ENCODE measurements at regions not wholly inside any gene's neighbourhood (a gene's known extent, or its start where the extent isn't known, plus 50 kb on each side); places are given as distances from the start of the nearest gene placed in this dataset.
"Not testable (repeated sequence)": the region's sequence is repeated elsewhere in the genome, so short reads cannot be mapped to it uniquely, and the experiment has no call there.

DNA sequence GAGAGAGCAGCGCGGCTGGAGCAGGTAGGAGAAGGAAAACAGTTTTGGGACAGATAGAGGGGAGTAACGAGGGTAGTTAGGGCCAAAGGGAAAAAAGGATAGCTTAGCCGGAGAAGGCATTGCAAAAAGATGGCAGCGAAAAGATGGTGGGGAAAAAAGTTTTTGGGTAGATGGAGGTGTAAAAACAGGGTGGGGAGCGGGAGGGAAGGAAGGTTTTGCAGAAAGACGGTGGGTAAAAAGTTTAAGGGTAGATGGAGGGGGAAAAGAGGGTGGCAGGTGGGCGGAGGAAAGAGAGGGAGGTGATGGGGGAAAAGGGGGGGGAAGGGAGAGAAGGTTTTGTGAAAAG, 174.2 kb downstream of the USP22 start:
- not testable (repeated sequence) for H3K4me1 ChIP-seq; H3K27me3 ChIP-seq; DNase-seq (ENCODE audit: low spot score); H3K36me3 ChIP-seq; H3K4me3 ChIP-seq; H3K27ac ChIP-seq; H3K9me3 ChIP-seq

- not testable (repeated sequence) for H3K4me1 ChIP-seq; DNase-seq (ENCODE audit: low spot score); H3K36me3 ChIP-seq; H3K4me3 ChIP-seq; H3K27me3 ChIP-seq; H3K9me3 ChIP-seq; H3K27ac ChIP-seq
Observed at GRCh38 chr17:20873173-20873572, 169.6 kb downstream of the USP22 start.

- H3K27me3 ChIP-seq; H3K4me1 ChIP-seq; H3K9me3 ChIP-seq; H3K27ac ChIP-seq; DNase-seq (ENCODE audit: low spot score); H3K4me3 ChIP-seq; H3K36me3 ChIP-seq: not testable (repeated sequence)
Observed at GRCh38 chr17:20873688-20874328, 169.0 kb downstream of the USP22 start.

- not testable (repeated sequence) for H3K4me3 ChIP-seq; H3K4me1 ChIP-seq; H3K9me3 ChIP-seq; H3K36me3 ChIP-seq; H3K27ac ChIP-seq; H3K27me3 ChIP-seq; DNase-seq (ENCODE audit: low spot score)
Observed at GRCh38 chr17:20877384-20877783, 165.4 kb downstream of the USP22 start.

DNA sequence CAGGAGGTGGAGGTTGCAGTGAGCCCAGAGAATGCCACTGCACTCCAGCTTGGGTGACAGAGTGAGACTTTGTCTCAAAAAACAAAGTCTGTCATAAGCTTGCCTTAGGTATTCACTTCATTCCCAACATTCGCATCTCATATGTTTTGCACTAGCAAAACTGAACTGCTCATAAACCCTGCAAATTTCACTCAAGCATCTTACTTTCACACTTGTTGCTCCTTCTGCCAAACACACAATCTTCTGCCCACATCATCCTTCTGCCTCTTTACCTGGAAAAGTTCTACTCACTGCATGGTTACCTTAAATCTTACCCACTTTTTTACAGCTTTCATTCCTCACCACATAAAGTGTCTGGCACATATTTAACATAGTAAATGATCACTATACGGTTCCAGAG, 152.5 kb downstream of the USP22 start:
- Histone ChIP-seq H3K4me3 (no peak overlapping the region), H3K4me1 (no peaks in the 10 kb centered on the region), H3K36me3 (no peaks in the 10 kb centered on the region), H3K27me3 (no peaks in the 10 kb centered on the region), H3K27ac (no peak overlapping the region), H3K9me3 (no peaks in the 10 kb centered on the region)
- DNase-seq (ENCODE audit: low spot score) = no peak
- TF ChIP-seq, protein P1, sequence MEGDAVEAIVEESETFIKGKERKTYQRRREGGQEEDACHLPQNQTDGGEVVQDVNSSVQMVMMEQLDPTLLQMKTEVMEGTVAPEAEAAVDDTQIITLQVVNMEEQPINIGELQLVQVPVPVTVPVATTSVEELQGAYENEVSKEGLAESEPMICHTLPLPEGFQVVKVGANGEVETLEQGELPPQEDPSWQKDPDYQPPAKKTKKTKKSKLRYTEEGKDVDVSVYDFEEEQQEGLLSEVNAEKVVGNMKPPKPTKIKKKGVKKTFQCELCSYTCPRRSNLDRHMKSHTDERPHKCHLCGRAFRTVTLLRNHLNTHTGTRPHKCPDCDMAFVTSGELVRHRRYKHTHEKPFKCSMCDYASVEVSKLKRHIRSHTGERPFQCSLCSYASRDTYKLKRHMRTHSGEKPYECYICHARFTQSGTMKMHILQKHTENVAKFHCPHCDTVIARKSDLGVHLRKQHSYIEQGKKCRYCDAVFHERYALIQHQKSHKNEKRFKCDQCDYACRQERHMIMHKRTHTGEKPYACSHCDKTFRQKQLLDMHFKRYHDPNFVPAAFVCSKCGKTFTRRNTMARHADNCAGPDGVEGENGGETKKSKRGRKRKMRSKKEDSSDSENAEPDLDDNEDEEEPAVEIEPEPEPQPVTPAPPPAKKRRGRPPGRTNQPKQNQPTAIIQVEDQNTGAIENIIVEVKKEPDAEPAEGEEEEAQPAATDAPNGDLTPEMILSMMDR (IDR thresholded peaks at IDR 0.05) = no peak

DNA sequence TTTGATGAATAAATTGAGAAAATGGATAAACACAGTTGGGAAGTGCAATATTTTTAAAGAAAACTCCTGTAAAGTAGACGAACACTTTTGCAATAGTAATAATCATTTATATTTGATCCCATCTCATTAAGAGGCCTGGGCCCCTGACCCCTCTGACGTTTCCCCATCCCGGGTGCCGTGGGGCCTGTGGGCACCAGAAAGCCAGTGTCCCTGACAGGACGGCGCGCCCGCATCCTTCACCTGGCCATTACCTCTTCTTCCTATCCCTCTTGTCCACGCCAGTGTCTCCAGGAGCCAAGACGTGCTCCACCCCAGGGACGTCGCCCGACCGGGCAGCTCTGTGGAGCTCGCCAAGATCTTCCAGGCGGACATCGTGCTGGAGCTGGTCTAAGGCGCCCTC, 147.4 kb downstream of the USP22 start:
- not testable (repeated sequence) for DNase-seq (ENCODE audit: low spot score); H3K4me1 ChIP-seq; H3K27me3 ChIP-seq; H3K9me3 ChIP-seq; H3K4me3 ChIP-seq; H3K36me3 ChIP-seq; H3K27ac ChIP-seq

GRCh38 chr17:20896153-20896649, 146.6 kb downstream of the USP22 start:
- Histone ChIP-seq H3K4me3 (no peak overlapping the region), H3K4me1 (no peaks in the 10 kb centered on the region), H3K36me3 (no peaks in the 10 kb centered on the region), H3K9me3 (no peaks in the 10 kb centered on the region), H3K27ac (no peak overlapping the region), H3K27me3 (no peaks in the 10 kb centered on the region)
- no peak for DNase-seq (ENCODE audit: low spot score)
- TF ChIP-seq, protein P1 (IDR thresholded peaks at IDR 0.05) = no peak

GRCh38 chr17:20898726-20899125, 144.1 kb downstream of the USP22 start:
- H3K9me3 ChIP-seq; H3K4me3 ChIP-seq; H3K36me3 ChIP-seq; DNase-seq (ENCODE audit: low spot score); H3K27me3 ChIP-seq; H3K4me1 ChIP-seq; H3K27ac ChIP-seq: not testable (repeated sequence)

GRCh38 chr17:20902496-20902895, 140.3 kb downstream of the USP22 start:
- not testable (repeated sequence) for H3K27ac ChIP-seq; H3K36me3 ChIP-seq; H3K9me3 ChIP-seq; H3K4me1 ChIP-seq; H3K27me3 ChIP-seq; DNase-seq (ENCODE audit: low spot score)
- peak overlapping the region in 1 of 2 donors; percentile 19 for H3K4me3 ChIP-seq

DNA sequence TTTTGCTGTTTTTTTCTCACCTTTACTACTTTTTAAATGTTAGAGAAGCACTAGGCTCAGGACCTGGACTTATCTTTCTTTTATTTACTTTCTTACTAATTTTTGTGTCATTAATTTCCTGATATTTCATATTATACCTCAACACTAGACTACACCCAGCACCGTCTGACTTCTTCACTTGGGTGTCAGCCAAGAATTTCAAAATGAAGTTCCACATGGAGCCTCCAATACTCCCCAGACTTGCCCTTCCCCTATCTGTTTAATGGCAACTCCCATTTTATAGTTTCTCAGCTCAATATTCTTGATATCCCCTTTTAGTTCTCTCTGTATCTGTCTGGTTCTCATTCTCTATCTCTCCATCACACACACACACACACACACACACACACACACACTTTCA, 139.3 kb downstream of the USP22 start:
- DNase-seq (ENCODE audit: low spot score); H3K36me3 ChIP-seq: not testable (repeated sequence)

More for the DNA sequence above, 139.3 kb downstream of the USP22 start:
- H3K9me3 ChIP-seq, H3K4me1 ChIP-seq, H3K27me3 ChIP-seq, H3K27ac ChIP-seq, H3K4me3 ChIP-seq: not testable (repeated sequence)

All from right atrium auricular region (tissue), 2 donors.